NAMALWA (cell line): ENCODE measurements at regions not wholly inside any gene's neighbourhood (a gene's known extent, or its start where the extent isn't known, plus 50 kb on each side); places are given as distances from the start of the nearest gene placed in this dataset.

ENCODE experiments used
- DNase-seq: peaks from one replicate; pipeline ENCODE4 v3.0.0-alpha.2; 2015; ENCODE audit warnings: low spot score

GRCh38 chr5:107263387-107264018 lies 407.2 kb downstream of the EFNA5 start:
- peak; percentile 19 for DNase-seq

GRCh38 chr5:107257885-107258520 lies 412.7 kb downstream of the EFNA5 start:
- DNase-seq: no peak

- DNase-seq: no peak
Measured at GRCh38 chr5:107254902-107255234, 415.9 kb downstream of the EFNA5 start.

GRCh38 chr5:107254214-107254901 lies 416.4 kb downstream of the EFNA5 start:
- no peak for DNase-seq

GRCh38 chr5:107253246-107253645 lies 417.5 kb downstream of the EFNA5 start:
- DNase-seq: no peak

- DNase-seq: no peak
Measured at GRCh38 chr5:107251151-107251550, 419.6 kb downstream of the EFNA5 start.

- peak; percentile 60 for DNase-seq
Measured at GRCh38 chr5:107248066-107248695, 422.6 kb downstream of the EFNA5 start.

- no peak for DNase-seq
Measured at GRCh38 chr5:107247427-107247826, 423.3 kb downstream of the EFNA5 start.

- no peak for DNase-seq
Measured at GRCh38 chr5:107243220-107243579, 427.5 kb downstream of the EFNA5 start.

- DNase-seq: no peak
Measured at GRCh38 chr5:107242411-107243219, 428.1 kb downstream of the EFNA5 start.

- no peak for DNase-seq
Measured at GRCh38 chr5:107241841-107242240, 428.9 kb downstream of the EFNA5 start.

GRCh38 chr5:107235167-107235566 lies 435.6 kb downstream of the EFNA5 start:
- DNase-seq: no peak

- DNase-seq: no peak
Measured at GRCh38 chr5:107232788-107233187, 437.9 kb downstream of the EFNA5 start.

GRCh38 chr5:107232293-107232692 lies 438.4 kb downstream of the EFNA5 start:
- no peak for DNase-seq

GRCh38 chr5:107231191-107231590 lies 439.5 kb downstream of the EFNA5 start:
- DNase-seq: no peak

GRCh38 chr5:107230367-107230766 lies 440.4 kb downstream of the EFNA5 start:
- no peak for DNase-seq

GRCh38 chr5:107228226-107228625 lies 442.5 kb downstream of the EFNA5 start:
- no peak for DNase-seq

GRCh38 chr5:107224272-107224671 lies 446.5 kb downstream of the EFNA5 start:
- DNase-seq: no peak

GRCh38 chr5:107223066-107223465 lies 447.7 kb downstream of the EFNA5 start:
- no peak for DNase-seq

GRCh38 chr5:107219993-107220392 lies 450.7 kb downstream of the EFNA5 start:
- DNase-seq: no peak

GRCh38 chr5:107218457-107219193 lies 452.1 kb downstream of the EFNA5 start:
- no peak for DNase-seq

- no peak for DNase-seq
Measured at GRCh38 chr5:107217721-107218130, 453.0 kb downstream of the EFNA5 start.
